Hypothalamus (tissue), 51 donors: ENCODE measurements at regions not wholly inside any gene's neighbourhood (a gene's known extent, or its start where the extent isn't known, plus 50 kb on each side); places are given as distances from the start of the nearest gene placed in this dataset.

ENCODE experiments used
- DNase-seq, 51 donors: peaks; one replicate each; lab custom pipeline; 2025; lab: John Stamatoyannopoulos, UW

DNA sequence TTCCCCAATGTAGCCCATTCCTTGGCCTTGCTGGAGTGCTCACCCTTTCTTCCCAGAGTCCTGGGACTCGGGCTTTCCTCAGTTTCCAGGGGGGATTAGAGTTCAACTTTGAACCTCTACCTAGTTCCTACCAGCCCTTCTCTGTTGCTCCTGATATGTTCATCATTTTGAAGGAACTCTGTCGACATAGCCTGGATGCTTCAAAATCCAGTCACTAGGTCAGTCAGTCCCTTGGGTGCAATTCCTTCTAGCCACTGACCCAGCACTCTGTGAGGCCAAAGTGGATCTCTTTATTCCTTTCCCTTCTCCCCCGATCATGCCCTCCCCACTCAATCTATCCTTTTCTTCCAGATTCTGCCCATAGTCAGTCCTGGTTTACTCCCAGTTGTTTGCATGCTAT lies 72.3 kb upstream of the TMCC3 start:
- no peak for DNase-seq

DNA sequence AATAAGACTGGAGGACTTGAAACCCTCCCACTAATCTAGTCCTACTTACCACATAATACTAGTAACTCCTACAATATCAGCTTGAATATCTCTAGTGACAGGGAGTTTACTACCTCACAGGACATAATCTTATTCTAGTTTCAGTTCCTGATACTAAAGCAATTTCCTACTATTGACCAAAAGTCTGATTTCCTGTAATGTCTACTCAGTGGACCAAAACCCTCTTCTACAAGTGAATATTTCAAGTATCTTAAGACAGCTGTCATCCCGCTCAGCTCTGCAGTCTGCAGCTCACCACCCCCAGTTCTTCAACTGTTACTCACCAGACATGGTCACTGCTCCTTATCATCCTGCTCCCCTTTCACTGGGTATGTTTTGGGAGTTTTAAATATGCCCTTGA lies 70.8 kb upstream of the TMCC3 start:
- DNase-seq, result no peak

DNA sequence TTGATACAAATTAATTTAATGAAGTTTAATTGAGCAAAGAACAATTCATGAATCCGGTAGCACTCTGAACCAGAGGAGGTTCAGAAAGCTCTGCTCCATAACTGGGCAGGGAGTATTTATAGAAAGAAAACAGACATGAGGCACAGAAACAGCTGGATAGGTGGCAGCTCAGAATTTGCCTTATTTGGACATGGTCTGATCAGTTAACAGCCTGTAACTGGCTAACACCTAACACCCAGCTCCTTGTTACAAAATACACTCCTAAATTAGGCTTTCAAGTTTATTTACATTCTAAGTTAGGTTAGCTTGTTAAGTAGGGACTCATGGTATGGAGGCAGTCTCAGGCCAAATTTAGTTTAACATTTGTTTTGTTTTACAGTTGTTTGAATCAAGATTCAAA lies 67.8 kb upstream of the TMCC3 start:
- DNase-seq, result no peak

DNA sequence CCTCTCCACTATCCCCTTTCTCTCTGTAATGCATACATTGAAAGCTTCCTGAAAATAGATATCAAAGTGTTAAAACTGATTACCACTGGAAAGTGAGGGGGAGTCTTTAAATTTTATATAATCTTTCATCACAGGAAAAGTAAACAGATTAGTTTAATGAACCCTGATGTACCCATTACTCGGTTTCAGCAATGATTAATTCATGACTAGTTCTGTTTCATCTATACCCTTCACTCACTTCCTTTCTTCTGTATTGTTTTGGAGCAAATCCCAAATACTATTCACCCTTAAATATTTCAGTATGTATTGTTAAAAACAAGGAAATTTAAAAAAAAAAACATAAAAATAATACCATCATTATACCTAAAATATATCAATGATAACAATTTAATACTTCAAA lies 67.3 kb upstream of the TMCC3 start:
- DNase-seq, result no peak

DNA sequence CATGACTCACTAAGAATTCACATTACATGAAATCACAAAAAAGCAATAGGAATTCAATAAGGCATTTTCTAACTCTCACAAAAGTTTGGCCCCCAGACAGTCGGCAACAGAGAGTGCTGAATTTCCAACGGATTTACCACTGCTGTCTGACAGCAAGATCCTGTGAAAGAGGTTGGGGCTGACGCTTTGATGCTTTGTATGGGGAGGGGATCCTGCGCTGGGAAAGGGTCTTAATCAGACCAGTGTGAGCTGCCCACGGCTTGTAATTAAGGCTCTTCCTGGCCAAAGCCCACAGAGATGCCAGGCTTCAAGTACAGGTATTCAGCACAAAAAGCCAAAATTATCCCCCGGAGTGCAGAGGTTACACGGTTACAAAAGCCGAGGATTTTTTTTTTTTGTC lies 66.8 kb upstream of the TMCC3 start:
- no peak for DNase-seq

DNA sequence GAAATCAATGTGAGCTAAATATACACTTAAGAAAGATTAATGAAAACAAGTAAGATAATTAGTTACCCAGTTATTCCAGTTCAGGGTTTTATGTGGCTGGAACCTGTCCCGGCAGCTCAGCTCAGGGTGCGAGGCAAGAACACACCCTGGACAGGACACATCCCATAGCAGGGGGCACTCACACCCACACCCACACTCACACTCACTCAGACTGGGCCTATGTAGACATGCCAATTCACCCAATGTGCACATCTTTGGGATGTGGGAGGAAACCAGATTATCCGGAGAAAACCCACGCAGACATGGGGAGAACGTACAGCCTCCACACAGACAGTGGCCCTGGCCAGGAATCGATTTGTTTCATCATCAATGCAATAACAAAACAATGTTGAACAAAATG lies 66.0 kb upstream of the TMCC3 start:
- no peak for DNase-seq

DNA sequence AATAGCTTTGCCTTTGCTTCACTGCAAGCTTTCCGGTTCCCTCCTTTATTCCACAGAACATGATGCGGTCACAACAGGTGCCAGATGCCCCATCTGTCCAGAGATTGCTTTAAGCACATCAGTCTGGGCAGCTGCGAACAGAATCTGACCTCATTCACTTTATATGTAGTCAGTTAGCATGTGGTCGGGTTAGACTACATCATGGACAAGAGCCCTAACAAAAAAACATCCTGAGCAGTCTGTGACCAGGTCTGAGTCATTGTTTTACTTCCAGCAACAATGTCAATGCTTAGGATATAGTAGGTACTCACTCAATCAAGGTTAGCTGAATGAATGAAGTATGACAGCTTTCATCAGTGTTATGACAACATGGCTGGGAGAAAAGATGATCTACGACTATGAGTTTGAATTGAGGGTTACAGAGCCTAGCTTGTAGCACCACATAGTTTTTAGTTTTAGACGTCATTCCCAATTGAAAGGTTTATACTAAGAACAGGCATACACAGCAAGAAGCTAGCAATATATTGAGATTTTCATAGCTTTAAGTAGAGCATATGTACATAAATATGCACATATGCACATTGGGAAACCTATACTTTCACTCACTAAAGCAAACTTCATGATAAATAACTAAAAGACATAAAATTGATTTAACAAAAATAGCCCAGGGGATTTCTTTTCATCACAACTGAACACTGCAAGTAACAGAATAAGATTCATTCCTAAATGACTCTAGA lies 64.2 kb upstream of the TMCC3 start:
- DNase-seq, result no peak

DNA sequence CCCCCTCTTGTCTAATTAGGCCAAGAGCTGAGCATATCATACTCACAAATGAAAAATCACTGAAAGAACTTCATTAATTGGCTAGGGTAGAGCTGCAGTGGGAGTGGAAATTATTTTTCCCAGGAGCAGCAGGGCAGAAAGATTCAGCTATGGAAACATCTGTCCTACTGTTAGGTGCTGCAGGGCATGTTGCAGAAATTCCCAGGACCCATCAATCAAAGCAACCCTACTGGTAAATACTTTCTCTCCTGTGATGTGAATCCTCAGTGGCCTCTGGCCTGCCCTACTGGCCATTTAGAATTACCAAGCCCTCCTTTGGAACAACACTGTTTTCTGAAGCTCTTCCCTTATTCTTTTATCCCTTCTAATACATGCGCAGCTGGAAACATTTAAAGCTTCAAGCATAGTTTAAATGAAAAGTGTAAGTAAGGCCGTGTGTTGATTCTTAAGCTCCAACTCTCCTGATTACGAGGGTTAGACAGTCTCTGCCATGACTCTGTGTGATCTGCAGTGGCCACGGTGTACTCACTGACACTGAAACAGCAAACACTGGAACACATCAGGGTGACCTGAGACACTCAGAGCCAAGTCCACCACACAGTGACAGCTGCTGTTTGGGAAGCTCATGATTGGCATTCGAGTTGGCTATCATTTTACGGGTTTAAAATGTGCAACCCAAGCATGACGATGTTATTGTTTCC lies 62.6 kb upstream of the TMCC3 start:
- no peak for DNase-seq

DNA sequence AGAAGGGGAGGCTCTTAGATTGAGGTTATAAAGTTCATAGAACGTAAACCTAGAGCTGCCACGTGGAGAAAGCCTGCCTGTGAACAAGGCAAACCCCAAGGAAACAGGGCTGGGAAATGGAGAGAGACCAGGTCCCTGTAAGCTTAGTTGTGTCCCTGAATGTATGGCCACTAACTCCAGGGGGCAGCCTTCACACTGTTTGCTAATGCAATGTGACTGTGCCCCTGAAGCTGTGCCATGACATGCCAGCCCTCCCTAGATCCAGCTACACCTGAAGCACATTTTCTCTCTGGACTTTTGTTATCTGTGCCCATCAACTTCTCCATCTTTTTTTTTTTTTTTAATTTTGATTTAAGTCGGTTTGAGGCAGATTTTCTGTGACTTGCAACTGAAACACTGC lies 60.6 kb upstream of the TMCC3 start:
- DNase-seq, result peak in 4 of 51 donors; percentile 8 to 23 (median 16)

DNA sequence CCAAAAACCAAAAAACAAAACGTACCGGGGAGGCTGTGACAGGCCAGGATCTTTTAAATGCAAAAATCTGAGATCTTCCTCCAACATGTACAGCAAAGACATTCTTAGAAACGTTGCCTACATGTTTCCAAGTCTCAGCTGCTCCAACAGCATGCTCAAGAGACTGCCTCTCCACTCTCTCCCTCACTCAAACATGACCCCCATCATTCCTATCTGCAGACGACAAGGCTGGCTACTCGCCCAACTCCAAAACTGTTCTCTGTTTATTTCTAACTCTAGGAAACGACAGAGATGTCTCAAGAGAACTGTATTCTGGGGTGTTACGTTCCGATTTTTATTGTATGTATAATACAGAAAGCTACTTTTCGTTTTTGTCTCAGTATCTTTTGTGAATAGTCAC lies 57.5 kb upstream of the TMCC3 start:
- DNase-seq, result no peak

DNA sequence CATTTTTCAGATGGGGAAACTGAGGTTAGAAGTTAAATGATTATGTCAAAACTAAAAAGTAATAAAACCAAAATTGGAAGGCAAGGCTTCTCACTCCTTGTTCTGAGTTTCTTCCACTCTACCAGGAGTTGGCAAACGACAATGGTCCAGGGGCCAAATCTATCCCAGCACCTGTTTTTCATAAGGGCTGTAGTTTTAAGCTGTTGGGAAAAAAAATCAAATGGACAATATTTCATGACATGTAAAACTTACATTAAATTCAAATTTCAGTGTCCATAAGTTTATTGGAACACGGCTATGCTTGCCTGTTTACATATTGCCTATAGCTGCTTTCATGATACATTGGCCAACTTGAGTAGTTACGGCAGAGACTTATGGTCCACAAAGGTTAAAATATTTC lies 56.7 kb upstream of the TMCC3 start:
- no peak for DNase-seq

DNA sequence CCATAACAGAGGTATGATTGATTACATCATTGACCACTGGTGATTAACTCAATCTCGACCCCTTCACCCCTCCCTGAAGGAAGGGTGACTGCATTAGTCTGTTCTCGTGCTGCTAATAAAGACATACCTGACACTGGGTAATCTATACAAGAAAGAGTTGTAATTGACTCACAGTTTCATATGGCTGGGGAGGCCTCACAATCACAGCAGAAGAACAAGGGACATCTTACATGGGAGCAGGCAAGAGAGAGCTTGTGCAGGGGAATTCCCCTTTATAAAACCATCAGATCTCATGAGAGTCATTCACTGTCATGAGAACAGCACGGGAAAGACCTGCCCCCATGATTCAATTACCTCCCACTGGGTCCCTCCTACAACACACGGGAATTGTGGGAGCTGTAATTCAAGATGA lies 55.9 kb upstream of the TMCC3 start:
- no peak for DNase-seq

DNA sequence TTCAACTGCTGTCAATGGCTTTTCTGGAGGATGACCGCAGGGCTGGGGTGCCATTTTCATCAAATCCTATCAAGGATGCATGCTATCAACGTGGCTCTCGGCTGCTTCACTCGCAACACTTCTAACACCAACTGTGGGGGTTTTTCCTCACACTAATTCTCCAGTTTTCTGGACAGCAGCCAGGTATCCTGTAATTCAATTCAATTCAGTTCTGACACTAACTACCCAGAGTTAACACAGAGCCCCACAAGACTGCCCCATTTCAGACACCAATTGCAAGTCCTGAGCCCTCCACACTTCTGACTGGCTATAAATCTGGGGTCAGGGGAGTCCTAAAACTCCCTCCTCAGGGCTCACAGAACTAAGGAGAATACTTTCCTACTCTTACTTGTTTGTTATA lies 55.3 kb upstream of the TMCC3 start:
- DNase-seq, result no peak

DNA sequence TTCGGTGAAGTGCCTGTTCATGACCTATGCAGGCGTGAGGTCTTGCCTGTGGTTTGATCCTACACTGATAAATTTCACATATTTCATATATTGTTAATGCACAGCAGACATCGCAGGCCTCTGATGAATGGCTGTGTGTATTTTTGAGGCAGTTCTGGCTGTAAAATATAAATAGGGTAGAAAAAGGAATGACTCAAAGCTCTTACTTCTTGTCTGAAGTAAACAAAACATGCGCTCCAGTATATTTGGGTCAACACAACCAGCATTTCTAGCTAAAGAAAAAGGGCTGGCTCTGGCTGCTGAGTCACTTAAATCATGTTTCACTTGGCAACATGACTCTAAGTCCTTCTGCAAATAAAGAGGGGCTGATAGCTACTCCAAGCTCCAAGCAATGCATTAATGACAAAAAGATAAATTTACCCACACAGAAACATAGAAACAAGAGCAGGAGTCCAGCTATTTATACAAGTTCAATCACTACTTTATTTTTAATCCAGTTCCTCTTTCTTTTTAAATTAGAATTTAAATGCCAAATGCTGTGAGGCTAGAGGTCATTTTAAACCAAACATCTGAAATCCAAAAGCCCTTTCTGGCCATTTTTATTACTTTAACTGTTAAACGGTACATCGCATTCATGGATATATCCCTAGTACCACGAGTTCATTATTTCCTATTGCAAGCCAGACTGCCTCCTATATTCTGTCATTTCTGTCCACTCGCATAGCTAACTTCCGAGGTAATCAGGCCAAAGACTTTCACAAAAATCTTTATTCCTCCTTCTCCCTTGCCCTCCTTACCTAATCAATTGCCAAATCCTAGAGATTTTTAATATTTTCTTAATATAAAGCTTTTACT lies 54.3 kb upstream of the TMCC3 start:
- peak in 3 of 51 donors; percentile 4 to 9 (median 6) for DNase-seq

DNA sequence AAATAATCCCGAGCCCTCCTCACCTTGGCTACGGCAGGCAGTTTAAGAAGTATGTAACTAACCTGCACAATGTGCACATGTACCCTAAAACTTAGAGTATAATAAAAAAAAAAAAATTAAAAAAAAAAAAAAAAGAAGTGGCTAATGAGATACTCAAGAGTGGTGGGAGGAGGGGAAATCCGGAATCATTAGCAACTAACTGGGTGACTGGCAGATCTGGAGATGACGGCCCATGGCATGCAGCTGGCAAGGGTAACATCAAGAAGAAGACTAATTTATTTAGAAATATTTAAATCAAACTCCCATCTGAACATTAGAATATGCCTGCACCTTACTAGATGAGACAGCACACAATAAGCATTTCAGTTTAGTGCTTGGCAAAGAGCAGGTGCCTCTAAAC lies 52.3 kb upstream of the TMCC3 start:
- DNase-seq, result no peak

DNA sequence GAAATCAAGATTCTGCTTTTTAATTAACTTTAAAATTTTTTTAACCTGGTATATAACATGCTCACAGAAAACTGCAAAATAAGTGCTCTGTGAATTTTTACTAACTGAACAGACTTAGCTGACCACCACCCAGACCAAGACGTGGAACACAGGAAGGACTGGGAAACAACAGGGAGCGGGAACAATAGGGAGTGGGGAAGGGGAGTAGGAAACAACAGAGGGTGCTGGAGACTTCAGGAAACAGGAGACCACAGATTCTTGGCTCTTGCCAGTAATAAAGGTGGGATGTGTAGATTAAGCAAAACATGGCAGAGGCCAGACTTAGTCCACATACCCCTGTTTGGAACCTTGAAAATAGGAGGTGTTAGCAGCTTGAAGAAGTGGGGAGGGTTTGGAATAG lies 51.4 kb upstream of the TMCC3 start:
- DNase-seq, result no peak

DNA sequence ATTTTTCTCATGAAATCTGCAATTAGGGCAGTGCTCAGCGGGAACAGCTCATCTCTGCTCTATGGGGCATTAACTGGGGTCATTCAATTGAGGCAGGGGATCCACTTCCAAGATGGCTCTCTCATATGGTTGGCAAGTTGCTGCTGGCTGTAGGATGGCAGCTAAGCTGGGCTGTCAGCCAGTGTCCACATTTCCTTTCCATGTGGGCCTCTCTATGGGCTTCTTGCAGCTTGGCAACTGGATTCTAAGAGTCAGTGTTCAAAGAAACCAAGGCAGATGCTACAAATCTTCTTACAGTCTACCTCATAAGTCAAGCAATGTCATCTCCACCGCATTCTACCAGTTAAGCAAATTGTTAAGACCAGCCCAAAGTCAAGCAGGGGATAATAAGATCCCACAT lies 50.3 kb upstream of the TMCC3 start:
- no peak for DNase-seq
